ENCODE measurements at regions not wholly inside any gene's neighbourhood (a gene's known extent, or its start where the extent isn't known, plus 50 kb on each side); places are given as distances from the start of the nearest gene placed in this dataset.

GRCh38 chr4:166153548-166153947 is 280.5 kb downstream of the TLL1 start:
- no peak overlapping the region for H3K4me3 ChIP-seq (ENCODE audit: control insufficient read depth, low read depth, low read length)
- TF ChIP-seq CTCF (IDR thresholded peaks at IDR 0.05; ENCODE audit: control insufficient read depth, insufficient read depth, low read depth, low read length, missing control alignments), result no peak
- peak; percentile 5 for DNase-seq (ENCODE audit: low read depth)

- H3K4me3 ChIP-seq (ENCODE audit: control insufficient read depth, low read depth, low read length), result no peak overlapping the region
- DNase-seq (ENCODE audit: low read depth), result no peak
- TF ChIP-seq CTCF (IDR thresholded peaks at IDR 0.05; ENCODE audit: control insufficient read depth, insufficient read depth, low read depth, low read length, missing control alignments), result no peak
These were observed 289.3 kb downstream of the TLL1 start for GRCh38 chr4:166162327-166162726.

- H3K4me3 ChIP-seq (ENCODE audit: control insufficient read depth, low read depth, low read length), result no peak overlapping the region
- peak; percentile 27 for DNase-seq (ENCODE audit: low read depth)
- peak; percentile 66 for TF ChIP-seq CTCF (IDR thresholded peaks at IDR 0.05; ENCODE audit: control insufficient read depth, insufficient read depth, low read depth, low read length, missing control alignments)
These were observed 292.9 kb downstream of the TLL1 start for GRCh38 chr4:166165829-166166420.

GRCh38 chr4:166169111-166169510 is 296.1 kb downstream of the TLL1 start:
- no peak overlapping the region for H3K4me3 ChIP-seq (ENCODE audit: control insufficient read depth, low read depth, low read length)
- DNase-seq (ENCODE audit: low read depth), result no peak

GRCh38 chr4:166172619-166173018 is 299.6 kb downstream of the TLL1 start:
- no peak for DNase-seq (ENCODE audit: low read depth)
- H3K4me3 ChIP-seq (ENCODE audit: control insufficient read depth, low read depth, low read length), result no peak overlapping the region
- no peak for TF ChIP-seq CTCF (IDR thresholded peaks at IDR 0.05; ENCODE audit: control insufficient read depth, insufficient read depth, low read depth, low read length, missing control alignments)

More at GRCh38 chr4:166169111-166169510, 296.1 kb downstream of the TLL1 start:
- TF ChIP-seq CTCF (IDR thresholded peaks at IDR 0.05; ENCODE audit: control insufficient read depth, insufficient read depth, low read depth, low read length, missing control alignments), result peak; percentile 31

- H3K4me3 ChIP-seq (ENCODE audit: control insufficient read depth, low read depth, low read length), result no peak overlapping the region
- TF ChIP-seq CTCF (IDR thresholded peaks at IDR 0.05; ENCODE audit: control insufficient read depth, insufficient read depth, low read depth, low read length, missing control alignments), result no peak
- no peak for DNase-seq (ENCODE audit: low read depth)
These were observed 301.9 kb downstream of the TLL1 start for GRCh38 chr4:166174717-166175490.
